Tibial nerve (tissue), 4 donors: ENCODE measurements at regions not wholly inside any gene's neighbourhood (a gene's known extent, or its start where the extent isn't known, plus 50 kb on each side); places are given as distances from the start of the nearest gene placed in this dataset.

Experiments
- EP300 ChIP-seq, 2 donors: sonication (generic); formaldehyde crosslinking; IDR thresholded peaks; one replicate each; pipeline ENCODE4 v1.6.1; 2017; ENCODE audit warnings: antibody characterized with exemption in 2 of 2, mild to moderate bottlenecking in 1 of 2
- POLR2A ChIP-seq, 2 donors: fragments of 450-650 bp; IDR thresholded peaks; one replicate each; pipeline ENCODE4 v1.6.1; 2017; ENCODE audit warnings: antibody characterized with exemption in 2 of 2, mild to moderate bottlenecking in 2 of 2, moderate library complexity in 2 of 2
- TF ChIP-seq, protein P1 (sequence below), 5 experiments: fragments of 200-600 bp in 3 of 5; fragments of 450-650 bp in 2 of 5; sonication (generic) in 3 of 5; IDR thresholded peaks; one replicate each; pipeline ENCODE4 v1.5.1; 2016 to 2019; ENCODE audit warnings: antibody characterized with exemption in 5 of 5, mild to moderate bottlenecking in 3 of 5, moderate library complexity in 2 of 5

DNA sequence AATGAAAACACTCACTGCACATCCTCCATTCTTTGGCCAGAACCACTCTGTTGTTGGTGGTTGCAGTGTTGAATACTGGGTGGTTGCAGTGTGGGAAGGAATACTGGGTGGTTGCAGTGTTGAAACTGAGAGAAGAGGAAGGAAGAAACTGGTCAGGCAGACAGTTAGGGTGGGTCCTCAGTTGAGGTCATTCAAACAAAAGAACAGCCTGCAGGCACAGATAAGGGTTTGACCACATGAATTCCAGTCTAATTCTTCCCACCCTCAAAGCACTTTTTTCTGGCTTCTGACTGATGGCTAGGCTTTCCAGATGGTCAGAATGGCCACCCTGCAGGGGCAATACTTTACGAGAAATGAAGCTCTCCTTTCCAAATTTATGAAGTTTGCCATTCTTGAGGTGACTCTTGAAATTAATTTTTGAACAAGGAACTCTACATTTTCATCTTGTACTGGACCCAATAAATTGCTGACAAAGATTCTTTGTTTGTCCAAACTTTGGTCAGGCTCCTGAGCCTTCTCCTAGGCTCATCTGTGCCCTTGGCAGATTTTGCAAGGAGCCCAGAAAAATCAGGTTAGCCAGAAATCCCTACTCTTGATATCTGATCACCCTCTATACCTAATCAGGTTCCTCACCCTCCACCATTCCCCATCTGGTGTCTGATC lies 596.6 kb upstream of the CDH5 start:
- TF ChIP-seq, protein P1, sequence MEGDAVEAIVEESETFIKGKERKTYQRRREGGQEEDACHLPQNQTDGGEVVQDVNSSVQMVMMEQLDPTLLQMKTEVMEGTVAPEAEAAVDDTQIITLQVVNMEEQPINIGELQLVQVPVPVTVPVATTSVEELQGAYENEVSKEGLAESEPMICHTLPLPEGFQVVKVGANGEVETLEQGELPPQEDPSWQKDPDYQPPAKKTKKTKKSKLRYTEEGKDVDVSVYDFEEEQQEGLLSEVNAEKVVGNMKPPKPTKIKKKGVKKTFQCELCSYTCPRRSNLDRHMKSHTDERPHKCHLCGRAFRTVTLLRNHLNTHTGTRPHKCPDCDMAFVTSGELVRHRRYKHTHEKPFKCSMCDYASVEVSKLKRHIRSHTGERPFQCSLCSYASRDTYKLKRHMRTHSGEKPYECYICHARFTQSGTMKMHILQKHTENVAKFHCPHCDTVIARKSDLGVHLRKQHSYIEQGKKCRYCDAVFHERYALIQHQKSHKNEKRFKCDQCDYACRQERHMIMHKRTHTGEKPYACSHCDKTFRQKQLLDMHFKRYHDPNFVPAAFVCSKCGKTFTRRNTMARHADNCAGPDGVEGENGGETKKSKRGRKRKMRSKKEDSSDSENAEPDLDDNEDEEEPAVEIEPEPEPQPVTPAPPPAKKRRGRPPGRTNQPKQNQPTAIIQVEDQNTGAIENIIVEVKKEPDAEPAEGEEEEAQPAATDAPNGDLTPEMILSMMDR (IDR thresholded peaks at IDR 0.05), result no peak
- no peak for TF ChIP-seq POLR2A (IDR thresholded peaks at IDR 0.05)
- no peak for TF ChIP-seq EP300 (IDR thresholded peaks at IDR 0.05)
